IPS DF 4.7 (cell line): ENCODE measurements at regions not wholly inside any gene's neighbourhood (a gene's known extent, or its start where the extent isn't known, plus 50 kb on each side); places are given as distances from the start of the nearest gene placed in this dataset.

Source experiments
- DNase-seq: peaks from one replicate; pipeline ENCODE4 v3.0.0-alpha.2; 2013; ENCODE audit warnings: low spot score; ENCODE audit errors: extremely low read depth

DNA sequence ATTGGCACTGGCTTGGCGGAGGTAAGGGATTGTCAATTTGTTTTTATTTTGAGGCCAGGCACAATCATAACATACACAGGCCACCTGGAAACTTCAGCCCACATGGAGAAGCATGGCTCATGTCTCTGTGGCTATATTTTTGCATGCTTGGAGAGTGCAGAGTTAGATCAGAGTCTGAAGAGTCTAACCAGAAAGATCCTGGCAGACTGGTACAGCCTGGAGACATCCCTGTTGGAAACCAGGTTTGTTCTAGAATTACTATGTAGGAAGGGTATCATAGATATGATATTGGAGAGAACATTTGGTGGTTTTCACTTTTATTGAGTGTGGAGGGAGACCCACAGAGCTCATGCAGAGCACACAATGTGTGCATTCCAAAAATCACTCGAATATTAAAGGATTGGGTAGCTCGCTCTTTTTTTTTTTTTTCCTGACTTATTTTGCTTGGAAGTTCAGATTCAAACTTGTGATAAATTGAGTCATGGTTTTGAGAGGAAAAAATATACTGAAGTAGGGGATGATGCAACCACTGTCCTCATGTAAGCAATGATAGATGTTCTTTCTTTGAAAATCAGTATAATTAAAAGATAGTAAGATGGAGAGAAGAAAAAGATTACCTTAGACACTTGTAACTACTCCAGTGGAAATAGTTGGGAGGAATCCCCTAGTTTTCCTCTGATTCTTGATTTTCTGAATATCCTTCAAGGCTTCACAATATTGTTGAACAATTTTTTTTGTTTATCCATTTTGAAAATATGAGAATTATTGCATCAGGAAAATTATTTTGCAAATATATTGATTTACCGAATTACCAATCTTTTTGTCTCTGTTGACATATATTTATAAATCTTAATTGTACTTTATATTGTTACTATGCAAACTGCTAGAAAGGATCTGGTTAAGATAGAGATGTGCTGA lies 185.7 kb upstream of the ZEB2 start:
- DNase-seq: no peak

DNA sequence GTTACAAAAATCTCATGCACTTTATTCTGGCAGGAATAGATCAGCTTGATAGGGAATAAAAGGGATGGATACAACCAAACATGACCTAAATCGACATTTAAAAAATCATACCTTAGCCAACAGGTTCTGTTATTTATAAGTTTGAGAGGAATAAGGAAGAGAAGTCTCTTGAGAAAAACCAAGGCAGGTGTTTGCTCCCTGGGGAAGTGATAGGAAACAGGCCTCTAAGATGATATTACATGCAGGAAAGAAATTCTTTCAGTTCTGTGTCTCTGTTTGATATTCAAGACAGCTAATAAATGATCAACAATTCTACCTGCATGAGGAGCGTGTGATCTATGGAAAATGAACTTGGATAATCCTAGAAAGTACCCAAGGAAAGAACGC lies 184.8 kb upstream of the ZEB2 start:
- no peak for DNase-seq

DNA sequence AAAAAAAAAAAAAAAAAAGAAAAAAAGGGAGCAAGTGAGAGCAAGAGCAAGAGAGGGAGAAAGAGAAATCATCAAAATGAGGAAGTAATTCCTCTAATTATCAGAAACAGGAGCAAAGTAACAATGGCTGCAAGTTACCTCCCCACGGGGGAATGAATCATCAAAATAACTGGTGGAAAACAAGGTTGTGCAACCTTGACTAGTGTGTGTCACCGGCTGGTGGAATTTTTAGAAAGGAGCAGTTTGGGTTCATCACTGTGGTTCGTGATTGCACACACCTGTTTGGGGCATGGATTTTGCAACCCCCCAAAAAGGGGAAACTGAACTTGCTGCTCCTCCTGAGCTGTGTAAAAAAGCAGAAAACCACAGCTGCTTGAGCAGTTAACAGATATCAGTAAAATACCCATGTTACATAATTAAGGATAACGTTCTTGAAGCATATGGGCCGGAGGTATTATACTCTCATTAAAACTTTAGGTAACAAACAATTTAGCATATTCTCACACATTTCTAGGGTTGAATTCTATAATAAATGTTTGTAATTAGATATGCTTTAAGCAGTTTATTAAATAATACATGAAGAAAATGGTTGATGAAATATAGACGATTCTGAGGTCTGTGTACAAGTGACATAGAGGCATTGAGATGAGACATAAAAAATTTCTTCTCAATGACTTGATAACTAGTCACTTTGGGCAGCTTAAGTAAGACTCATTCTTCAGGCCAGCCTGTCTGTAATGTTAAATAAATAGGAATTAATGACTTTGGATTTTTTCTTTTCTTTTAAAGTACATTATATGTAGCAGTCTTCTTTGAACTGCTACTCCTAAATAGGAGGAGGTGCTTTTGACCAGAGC lies 184.2 kb upstream of the ZEB2 start:
- no peak for DNase-seq

DNA sequence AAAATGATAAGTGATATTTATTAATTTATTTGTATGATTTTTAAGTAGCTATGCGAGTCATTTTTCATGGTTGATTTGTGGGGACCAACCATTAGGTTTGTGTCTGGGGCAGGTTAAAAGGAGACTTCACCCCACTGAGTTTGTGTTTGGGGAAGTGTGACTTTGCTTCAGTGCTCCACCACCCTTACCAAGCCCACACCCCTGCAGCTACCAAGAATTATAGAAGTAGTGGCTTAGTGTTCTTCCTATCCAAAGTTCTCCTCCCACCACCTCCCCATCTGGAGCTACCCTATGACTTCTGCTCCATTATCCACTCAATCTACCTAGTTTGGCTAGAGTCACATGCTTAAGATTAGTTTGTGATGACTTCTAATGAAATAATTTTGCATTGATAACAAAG lies 182.1 kb upstream of the ZEB2 start:
- DNase-seq: no peak

DNA sequence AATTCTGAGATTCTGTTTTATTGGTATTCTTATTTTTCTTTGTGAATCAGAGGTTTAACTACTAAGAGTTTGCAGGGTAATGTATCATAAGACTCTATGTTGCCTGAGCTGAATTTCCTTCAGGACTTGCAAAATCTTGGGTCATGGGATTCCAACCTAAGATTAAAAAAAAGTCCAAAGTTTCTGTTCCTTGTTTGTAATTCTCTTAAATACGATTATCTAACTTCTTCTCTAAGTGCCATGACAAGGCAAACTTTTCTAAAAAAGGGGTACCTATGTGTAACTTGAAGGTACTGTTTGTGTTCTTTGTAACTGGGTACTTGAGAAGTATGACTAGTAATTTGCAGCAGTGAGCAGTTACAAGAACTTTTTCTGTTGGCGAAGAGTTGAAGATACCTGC lies 181.3 kb upstream of the ZEB2 start:
- no peak for DNase-seq

DNA sequence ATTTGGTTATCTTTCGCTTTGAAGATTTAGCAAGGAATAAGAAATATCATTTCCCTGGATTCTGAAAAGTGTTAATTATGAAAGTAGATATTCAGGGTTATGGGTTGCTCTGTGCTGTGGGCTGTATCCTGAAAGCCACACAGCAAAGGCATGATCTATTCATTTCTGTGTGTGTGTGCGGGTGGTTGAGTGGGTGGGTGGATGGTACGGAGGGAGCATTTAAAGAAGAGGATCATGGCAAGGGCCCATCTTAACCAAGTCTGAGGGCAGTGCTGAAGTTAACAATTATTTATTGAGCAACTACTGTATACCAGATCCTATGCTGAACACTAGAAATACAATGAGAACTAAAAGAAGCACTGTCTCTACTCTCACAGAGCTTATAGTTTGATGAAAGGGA lies 178.2 kb upstream of the ZEB2 start:
- DNase-seq: no peak

DNA sequence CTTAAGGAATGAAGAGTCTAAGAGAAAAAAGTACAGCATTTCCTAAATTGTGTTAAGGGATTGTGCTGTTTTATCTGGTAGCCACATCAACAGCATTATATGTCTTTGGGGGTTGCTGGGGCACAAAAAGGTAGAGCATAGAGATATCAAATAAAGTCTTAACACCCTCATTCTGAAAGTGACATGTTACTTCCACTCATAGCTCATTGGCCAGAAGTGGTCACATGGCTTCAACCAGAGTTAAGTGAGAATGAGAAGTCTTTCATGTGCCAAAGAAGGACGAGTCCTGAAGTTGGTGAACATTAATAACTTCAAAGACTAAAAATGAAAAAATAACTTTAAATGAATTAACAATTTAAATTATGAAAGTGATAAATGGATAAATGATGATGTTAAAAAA lies 175.7 kb upstream of the ZEB2 start:
- no peak for DNase-seq

DNA sequence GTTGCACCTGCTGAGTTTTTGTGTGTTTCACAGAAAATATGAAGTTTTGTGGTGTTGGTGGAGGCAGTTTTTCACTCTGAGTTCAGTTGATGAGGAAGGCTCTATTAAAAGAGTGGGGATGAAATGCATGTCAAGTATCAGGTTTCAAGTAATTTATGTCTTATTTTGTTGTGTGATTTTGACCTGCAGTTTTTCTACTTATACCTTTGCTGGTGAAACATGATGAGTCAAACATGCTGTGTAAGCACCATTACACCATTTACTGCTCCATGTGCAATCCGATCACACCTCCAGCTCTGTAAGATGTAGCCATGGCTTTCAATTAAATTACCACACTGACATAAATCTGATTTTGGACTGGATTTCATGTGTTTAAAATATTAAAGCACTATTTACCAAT lies 174.5 kb upstream of the ZEB2 start:
- DNase-seq: no peak

DNA sequence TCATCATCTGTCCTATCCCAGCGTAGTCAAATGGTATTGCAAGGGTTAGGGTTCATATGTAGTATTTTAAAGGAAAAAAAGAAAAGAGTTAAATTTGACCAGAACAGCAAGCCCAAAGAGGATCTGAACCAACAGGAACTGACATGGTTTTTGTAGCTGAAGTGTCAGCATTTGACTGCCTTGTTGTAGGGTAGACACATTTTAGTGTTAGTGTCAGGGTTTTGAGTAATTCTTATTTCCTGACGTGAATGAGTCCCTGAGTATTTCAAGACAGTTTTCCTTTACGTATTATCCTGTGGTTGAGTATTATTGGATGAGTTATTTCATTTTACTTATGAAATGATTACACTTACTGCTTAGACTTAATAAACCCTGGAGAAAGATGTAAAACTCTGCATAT lies 173.3 kb upstream of the ZEB2 start:
- no peak for DNase-seq

DNA sequence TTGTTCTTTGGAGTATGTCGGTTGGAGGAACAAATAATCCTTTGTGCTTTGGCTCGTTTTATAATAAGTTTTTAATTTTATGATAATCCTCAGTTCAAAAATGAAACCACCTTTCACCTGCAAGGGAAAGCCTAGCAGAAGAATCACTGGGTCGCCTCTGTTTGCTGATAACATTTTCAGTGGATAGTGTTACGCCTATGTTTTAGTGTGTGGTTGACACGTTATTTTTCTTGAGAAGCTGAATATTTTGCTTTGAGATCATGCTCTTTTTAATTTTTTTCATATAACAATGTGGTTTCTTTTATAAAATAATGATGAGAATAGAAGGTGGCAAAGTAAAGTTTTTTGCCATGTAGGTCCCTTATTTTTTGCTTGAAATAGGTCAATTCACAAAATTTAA lies 172.7 kb upstream of the ZEB2 start:
- DNase-seq: no peak

DNA sequence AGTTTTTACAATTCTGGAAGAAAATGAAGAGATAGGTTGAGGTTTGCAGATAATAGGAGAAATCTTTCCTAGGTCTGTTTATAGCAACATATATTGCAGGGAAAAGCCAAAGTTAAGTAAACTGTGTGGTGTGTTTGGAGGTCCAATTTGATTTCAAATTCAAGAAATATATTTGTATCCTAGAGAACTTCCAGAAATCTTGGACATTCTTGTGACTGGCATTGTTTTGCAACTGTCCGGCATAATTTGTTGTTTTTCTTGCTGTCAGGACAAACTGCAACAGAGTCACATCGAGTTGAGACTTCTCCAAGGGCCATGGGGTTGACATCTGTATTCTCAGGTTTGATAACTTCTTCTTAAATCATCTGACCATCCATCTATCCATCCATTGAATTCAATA lies 170.9 kb upstream of the ZEB2 start:
- DNase-seq: no peak

DNA sequence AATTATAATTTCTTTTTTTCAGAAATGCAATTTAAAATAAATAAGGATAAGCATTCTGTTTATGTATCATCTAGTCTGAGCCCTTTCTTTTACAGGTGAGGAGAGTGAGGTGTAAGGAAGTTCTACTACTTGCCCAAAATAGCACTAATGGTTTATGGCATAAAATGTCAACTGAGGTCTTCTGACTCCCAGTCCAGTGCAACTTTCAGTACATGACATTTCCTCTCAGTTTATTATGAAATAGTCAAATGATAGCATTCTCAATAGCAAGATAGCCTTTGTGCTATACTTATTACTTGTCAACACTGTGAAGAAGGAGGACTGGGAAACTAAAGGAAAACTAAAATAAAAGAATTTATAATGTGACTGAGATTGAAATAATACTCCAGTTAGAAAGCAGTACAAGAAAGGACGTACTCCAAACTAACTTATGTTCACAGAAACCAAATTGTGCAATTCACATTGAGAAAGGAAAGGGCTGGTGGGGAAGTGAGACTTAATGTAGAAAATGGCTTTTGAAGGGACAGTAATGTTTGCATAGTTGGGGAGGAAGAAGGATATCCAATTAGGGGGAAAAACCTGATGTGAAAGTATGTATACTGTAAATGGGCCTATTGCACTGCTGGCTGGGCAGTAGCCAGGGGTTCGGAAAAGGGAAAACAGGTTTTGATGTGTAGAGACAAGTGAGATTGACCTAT lies 166.7 kb upstream of the ZEB2 start:
- no peak for DNase-seq

DNA sequence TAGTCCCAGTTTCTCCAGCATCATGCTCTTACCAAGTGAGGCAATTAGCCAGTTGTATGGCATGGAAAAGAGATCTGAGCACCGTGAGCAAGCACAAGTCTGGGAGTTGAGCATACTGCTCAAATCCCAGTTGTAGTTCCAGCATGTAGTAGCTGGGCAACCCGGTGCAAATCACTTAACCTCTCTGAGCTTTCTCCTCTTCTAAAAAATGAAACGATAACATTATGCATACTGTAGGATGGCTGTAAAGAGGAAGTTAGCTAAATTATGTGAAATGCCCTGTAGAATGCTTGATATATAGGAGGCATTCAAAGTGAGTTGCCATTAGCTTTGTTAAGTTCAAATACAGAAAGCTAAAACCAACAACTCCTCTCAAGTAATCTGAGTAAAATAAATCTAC lies 164.0 kb upstream of the ZEB2 start:
- no peak for DNase-seq

DNA sequence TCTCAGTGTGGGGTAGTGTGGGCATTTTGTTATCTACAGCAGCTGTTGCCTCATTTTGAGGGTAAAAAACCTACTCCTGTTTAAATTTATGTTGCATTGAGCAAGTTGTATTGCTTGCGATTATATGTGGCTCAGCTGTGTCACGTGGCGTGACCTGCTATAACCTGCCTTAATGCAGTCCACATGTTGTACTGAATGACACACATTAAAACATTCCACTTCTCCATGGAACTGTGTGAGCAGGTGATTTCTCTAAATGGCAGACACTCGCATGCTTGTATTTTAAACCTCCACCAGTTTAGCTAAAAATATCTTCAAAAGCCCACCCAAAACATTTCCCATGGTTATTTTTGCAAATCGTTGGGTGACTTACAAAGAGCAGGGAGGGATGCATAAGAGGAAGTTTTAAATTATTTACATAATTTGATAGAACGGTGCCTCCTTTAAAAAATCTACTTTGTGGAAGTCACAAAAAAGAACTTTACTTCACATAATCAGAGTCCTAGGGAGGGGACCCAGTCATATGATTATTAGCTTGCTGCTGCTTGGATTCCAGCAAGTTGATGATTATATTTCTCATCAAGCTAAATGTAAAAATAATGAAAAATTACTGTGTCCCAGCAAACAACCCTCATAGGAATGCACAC lies 163.3 kb upstream of the ZEB2 start:
- no peak for DNase-seq

DNA sequence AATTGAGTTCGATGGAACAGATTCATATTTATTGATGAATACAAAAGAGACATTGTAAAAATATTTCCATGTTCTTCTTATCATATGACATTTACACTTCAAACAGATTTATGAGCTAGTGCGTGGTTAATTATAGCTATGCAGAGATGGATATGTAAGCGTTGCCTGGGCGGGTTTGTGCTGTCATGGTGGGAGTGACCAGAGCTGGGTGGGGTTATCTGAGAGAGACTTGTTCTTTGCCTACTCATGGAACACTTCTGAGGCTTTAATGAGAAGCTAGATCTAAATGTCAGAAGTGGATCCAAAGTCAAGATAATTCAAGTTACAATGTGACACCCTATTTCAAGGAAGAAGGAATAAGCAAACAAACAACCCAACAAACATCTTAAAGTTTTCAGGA lies 162.3 kb upstream of the ZEB2 start:
- DNase-seq: no peak

DNA sequence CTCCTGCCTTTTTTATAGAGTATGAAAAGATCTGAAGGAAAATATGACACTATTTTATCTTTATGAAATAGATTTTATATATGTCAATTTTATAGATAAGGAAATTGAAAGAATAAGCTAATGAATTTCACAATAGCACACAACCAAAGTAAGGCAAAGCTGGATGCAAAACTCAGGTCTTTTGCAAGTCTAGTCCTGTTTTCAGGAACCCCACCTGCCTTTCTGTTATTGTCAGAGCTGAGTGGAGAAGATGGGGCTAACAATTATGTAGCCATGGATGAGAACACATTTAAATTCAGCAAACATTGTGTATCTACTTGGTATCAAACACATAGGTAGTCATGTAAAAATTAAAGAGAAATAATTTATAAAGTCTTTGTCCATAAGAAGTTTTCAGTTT lies 161.5 kb upstream of the ZEB2 start:
- DNase-seq: no peak

DNA sequence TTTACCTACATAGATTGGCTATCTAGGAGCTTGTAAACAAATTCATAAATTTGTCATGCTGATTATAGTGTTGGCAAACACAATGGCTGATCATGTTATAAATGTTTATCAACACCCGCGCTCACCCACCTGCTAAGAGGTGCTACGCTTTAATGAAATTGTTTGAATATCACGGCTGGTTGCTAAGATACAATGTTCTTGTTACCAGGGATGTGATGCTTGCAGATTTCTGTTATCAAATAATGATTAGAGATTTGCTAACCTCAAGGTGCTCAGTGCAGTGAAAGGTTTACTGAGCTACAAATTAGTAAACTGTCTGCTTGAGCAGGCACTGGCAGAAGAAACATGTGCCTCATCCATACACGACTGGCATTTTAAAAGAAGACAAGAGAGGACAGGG lies 160.0 kb upstream of the ZEB2 start:
- no peak for DNase-seq

DNA sequence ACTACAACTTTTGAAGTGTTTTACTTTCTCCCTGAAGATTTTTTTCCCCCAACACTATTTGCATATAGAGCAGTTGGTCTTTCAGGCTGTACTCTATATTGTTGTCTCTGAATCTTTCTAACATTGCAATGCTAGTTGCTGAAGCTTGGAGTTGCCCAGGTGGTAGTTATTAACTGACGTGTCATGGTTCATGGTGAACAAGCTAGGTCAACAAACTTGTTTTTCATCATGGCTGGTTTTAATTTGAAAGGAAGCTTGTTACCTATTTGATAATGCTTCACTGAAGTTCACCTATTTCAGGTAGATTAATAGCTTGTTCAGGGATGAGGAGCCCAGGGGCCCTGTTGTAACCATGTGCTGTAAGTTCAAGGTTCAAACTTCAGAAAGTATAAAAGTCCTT lies 158.8 kb upstream of the ZEB2 start:
- no peak for DNase-seq

DNA sequence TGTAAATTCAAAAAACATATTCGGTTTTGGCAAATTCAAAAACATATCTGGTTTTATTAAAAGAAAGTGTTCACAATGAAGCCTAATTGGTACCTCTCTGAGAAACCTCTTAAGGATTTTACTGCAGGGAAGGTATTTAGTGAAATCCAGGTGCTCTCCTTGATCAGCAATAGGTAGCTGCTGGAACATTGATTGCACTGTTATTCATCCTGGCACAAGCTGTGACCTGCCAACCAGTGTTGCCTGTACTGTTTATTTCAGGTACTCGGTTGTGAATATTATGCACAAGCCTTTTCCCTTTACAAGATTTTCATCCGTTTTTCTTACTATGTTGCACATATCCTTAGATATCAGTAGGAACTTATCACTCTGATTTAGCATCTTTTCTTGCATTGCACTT lies 155.8 kb upstream of the ZEB2 start:
- no peak for DNase-seq

DNA sequence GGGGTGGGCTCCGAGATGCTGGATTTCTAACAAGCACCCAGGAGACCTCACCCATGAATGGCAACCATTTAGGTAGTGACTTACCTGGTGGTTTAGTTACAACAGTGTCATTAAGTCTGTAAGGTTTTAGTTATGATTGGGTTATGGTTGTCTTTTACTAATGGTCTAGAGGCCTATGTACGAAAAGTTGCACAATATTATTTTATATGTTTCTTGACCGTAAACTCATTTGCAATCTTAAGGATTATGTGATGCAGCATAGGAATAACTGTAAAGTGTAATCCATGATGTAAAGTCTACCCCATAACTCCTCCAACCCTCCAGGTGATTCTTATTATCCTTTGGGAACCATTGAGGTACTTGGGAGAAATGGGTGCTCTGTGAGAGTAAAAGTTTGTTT lies 155.4 kb upstream of the ZEB2 start:
- no peak for DNase-seq

DNA sequence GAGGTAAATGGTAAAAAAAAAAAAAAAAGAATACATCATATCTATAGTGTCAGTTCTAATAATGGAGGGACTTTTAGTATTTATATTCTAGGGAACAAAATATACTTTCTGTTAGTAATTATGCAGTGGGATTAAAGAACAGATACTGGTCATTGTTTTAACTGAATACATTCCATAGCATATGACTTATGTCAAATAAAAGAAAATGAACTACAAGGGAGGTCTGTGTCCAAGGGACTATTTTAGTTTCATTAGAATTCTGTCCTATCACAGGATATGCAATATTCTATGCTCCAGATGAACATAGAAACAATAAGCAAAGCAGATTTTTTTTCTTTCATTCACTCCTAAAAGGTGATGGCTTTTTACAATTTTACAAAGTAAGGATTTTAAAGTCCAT lies 154.2 kb upstream of the ZEB2 start:
- no peak for DNase-seq

DNA sequence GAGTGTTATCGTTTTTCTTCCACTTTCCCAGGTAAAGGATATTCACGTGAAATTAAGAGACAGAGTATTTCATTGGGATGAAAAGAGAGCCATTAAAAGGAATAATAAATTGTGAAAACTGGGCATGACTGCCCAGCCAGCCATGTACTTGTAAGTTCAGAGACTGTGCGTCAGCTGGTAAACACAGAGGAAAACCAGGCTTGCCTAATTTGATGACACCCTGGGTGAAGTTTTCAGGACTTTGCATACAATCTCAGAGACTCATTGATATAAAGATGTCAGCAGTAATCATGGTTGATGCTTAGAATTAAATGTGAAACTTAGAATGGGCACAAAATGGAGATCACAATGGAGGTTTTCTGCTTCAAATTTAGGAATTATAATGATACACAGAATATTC lies 153.5 kb upstream of the ZEB2 start:
- no peak for DNase-seq
